HEK293T (cell line): ENCODE measurements at regions not wholly inside any gene's neighbourhood (a gene's known extent, or its start where the extent isn't known, plus 50 kb on each side); places are given as distances from the start of the nearest gene placed in this dataset.

Source experiments
- CTCF ChIA-PET: fragments of 350-600 bp; formaldehyde crosslinking; extraction: SDS; loops from one replicate; lab custom pipeline; 2021; ENCODE audit warnings: antibody characterized with exemption, inconsistent platforms; lab: Yijun Ruan, JAX
- POLR2A ChIA-PET: fragments of 350-600 bp; formaldehyde crosslinking; extraction: SDS; loops from one replicate; lab custom pipeline; 2020; ENCODE audit warnings: antibody characterized with exemption, inconsistent platforms; lab: Yijun Ruan, JAX
- DNase-seq: peaks from one replicate; pipeline ENCODE4 v3.0.0; 2012; ENCODE audit warnings: mixed read lengths; ENCODE audit errors: extremely low spot score
- ARNT ChIP-seq: fragments of 450-650 bp; IDR thresholded peaks from 2 replicates; pipeline ENCODE4 v1.6.1; 2017; ENCODE audit warnings: mild to moderate bottlenecking
- BHLHE40 ChIP-seq: fragments of 450-650 bp; IDR thresholded peaks from 2 replicates; pipeline ENCODE4 v1.6.1; 2016; ENCODE audit warnings: mild to moderate bottlenecking, moderate library complexity, borderline replicate concordance
- CTBP1 ChIP-seq: fragments of 450-650 bp; IDR thresholded peaks from 2 replicates; pipeline ENCODE4 v1.6.1; 2016; ENCODE audit warnings: borderline replicate concordance
- ELF4 ChIP-seq: fragments of 450-650 bp; IDR thresholded peaks from 2 replicates; pipeline ENCODE4 v1.6.1; 2017; ENCODE audit warnings: antibody characterized with exemption
- FOXA1 ChIP-seq: fragments of 450-650 bp; IDR thresholded peaks from 2 replicates; pipeline ENCODE4 v1.6.1; 2016; ENCODE audit warnings: mild to moderate bottlenecking
- FOXK2 ChIP-seq: fragments of 450-650 bp; IDR thresholded peaks from 2 replicates; pipeline ENCODE4 v1.6.1; 2016; ENCODE audit warnings: mild to moderate bottlenecking
- FOXM1 ChIP-seq: fragments of 450-650 bp; IDR thresholded peaks from 2 replicates; pipeline ENCODE4 v1.6.1; 2017; ENCODE audit warnings: mild to moderate bottlenecking, borderline replicate concordance
- HDGF ChIP-seq: fragments of 450-650 bp; IDR thresholded peaks from 2 replicates; pipeline ENCODE4 v1.6.1; 2017; ENCODE audit warnings: antibody characterized with exemption, borderline replicate concordance
- L3MBTL2 ChIP-seq: fragments of 450-650 bp; conservative IDR thresholded peaks from 2 replicates; pipeline ENCODE4 v1.6.1; 2016; ENCODE audit warnings: mild to moderate bottlenecking
- LEF1 ChIP-seq: fragments of 450-650 bp; IDR thresholded peaks from 2 replicates; pipeline ENCODE4 v1.6.1; 2017; ENCODE audit warnings: mild to moderate bottlenecking, borderline replicate concordance
- NFRKB ChIP-seq: fragments of 450-650 bp; IDR thresholded peaks from 2 replicates; pipeline ENCODE4 v1.6.1; 2016; ENCODE audit warnings: mild to moderate bottlenecking, moderate library complexity
- SP1 ChIP-seq: fragments of 450-650 bp; IDR thresholded peaks from 2 replicates; pipeline ENCODE4 v1.6.1; 2017
- SUZ12 ChIP-seq: fragments of 450-650 bp; IDR thresholded peaks from 2 replicates; pipeline ENCODE4 v1.6.1; 2016; ENCODE audit warnings: mild to moderate bottlenecking
- TARDBP ChIP-seq: fragments of 450-650 bp; IDR thresholded peaks from 2 replicates; pipeline ENCODE4 v1.6.1; 2016
- ZNF384 ChIP-seq: fragments of 450-650 bp; IDR thresholded peaks from 2 replicates; pipeline ENCODE4 v1.6.1; 2016
- TF ChIP-seq, protein P1 (sequence below): fragments of 450-650 bp; IDR thresholded peaks from 2 replicates; pipeline ENCODE4 v1.6.1; 2016

DNA sequence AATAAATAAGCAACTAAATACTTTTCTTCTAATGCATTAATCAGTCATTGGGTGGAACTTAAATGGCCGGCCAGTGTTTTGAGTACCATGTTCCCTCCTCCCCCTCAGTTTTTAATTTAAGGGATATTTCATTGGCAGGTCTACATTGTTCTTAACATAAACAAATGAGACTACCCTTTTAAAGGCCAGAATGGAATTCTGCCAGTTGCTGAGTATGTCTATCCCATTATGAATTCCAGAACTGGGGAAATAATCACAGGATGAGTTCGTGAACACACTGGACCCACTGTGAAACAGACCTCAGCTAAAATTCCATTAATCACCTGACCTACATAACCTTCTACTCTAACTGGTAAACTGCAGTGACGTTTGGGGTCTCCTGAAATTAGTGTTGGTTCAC lies 305.5 kb upstream of the PKN2 start:
- no peak for DNase-seq
- POLR2A ChIA-PET, result no interaction called here
- CTCF ChIA-PET, result no interaction called here
- TF ChIP-seq ARNT (no peak), FOXM1 (no peak), LEF1 (no peak), BHLHE40 (no peak), FOXK2 (no peak), ZNF384 (no peak)

DNA sequence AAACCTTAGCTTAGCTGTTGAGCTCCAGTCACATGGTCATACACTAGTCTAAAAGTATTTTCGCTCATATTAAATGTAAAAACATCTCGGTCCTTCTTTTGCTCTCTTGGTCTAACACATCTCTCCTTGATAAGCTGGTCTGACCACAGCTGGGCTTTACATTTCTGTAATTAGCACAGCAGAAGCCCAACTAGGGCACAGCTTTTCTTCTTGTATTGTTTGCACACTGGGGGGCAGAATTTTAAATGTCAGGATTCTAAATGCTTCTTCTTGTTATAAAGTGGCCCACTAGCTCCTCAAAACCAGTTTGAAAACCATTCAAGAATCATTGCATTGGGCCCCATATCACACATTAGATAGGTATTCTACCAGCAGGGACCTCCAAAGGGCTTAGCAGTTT lies 289.1 kb upstream of the PKN2 start:
- ChIA-PET CTCF (no interaction called here), POLR2A (no interaction called here)
- no peak for DNase-seq
- no peak for TF ChIP-seq BHLHE40
- TF ChIP-seq FOXA1, result no peak
- TF ChIP-seq ELF4, result no peak
- no peak for TF ChIP-seq SP1
- no peak for TF ChIP-seq NFRKB

DNA sequence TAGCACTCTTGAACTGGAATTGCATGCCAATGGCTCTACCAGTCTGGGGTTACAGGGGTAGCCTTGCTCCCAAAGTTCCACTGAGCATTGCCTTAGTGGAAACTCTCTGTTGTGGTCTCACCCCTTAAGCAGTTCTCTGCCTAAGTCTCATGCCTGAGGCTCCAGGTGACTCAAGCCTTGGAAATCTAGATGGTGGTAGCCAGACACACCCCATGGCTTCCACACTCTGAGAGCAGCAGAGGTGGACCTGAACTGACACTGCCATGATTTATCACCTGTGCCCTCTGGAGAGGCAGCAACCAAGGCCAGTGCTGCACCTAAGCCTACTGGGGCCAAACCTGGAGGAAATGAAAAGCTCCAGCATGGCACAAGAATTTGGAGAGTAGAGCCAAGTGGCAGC lies 285.7 kb upstream of the PKN2 start:
- CTCF ChIA-PET, result no interaction called here
- no peak for DNase-seq
- POLR2A ChIA-PET, result no interaction called here
- TF ChIP-seq FOXM1 (no peak), NFRKB (no peak), FOXA1 (no peak), FOXK2 (no peak), SUZ12 (no peak), ZNF384 (no peak)

DNA sequence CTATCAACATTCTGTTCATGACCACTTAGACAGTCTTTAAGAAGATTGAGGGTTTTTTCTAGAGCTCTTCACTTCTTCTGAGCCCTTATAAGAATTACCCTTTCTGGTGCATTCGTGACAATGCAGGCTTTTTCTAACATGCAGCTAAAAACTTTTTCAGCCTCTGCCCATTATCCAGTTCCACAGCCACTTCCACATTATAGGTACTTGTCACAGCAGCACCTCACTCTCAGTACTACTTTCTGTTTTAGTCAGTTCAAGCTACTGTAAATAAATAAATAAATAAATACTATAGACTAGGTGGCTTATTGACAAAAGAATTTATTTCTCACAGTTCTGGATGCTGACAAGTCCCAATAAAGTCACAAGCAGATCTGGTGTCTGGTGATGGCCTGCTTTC lies 284.4 kb upstream of the PKN2 start:
- no peak for DNase-seq
- ChIA-PET CTCF (no interaction called here), POLR2A (no interaction called here)
- no peak for TF ChIP-seq TARDBP

DNA sequence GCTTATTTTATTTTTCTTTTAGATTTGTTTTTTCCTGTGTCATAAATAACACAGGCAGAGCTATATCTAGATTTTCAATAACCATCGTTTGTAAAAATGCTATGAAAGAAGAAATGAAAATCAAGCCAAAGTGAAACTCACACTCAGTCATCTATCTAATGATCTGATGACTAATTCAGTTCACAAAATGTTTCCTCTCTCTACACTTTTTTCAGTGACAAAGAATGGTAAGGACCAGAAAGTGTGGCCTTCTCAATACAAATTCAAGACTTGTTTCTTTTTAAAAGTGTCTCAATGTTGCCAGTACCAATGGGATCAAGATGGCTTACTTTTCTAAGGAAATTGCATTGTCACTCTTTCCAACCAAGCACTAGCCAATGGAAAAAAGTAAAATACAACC lies 282.8 kb upstream of the PKN2 start:
- CTCF ChIA-PET, result interaction anchor here (0.5 kb wide), 1 partner anchor 133 kb away, joined by 4 read pairs; no protein-coding TSS in a partner anchor
- no peak for DNase-seq
- TF ChIP-seq LEF1 (no peak), SUZ12 (no peak), SP1 (no peak), FOXM1 (no peak), ELF4 (no peak), FOXA1 (no peak), NFRKB (no peak), TARDBP (no peak), ZNF384 (no peak), BHLHE40 (no peak), ARNT (no peak), CTBP1 (no peak), FOXK2 (no peak), L3MBTL2 (no peak), HDGF (no peak)
- TF ChIP-seq, protein P1, sequence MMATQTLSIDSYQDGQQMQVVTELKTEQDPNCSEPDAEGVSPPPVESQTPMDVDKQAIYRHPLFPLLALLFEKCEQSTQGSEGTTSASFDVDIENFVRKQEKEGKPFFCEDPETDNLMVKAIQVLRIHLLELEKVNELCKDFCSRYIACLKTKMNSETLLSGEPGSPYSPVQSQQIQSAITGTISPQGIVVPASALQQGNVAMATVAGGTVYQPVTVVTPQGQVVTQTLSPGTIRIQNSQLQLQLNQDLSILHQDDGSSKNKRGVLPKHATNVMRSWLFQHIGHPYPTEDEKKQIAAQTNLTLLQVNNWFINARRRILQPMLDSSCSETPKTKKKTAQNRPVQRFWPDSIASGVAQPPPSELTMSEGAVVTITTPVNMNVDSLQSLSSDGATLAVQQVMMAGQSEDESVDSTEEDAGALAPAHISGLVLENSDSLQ, result no peak

DNA sequence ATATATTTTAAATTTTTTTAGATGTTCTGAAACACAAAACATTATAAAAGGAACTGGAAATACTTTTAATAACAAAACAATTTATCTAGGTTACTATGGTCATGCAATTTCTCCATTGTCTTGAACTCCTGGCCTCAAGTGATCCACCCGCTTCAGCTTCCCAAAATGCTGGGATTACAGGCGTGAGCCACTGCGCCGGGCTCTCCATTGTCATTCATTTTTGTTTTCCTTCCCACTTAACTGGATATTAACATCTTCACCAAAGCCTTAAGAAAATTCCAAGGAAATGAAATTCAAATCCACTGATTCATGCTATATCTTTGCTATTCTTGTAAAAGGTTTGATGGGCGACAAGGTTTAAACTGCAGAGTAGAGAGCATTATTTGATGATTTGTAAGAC lies 279.5 kb upstream of the PKN2 start:
- no peak for DNase-seq
- no peak for TF ChIP-seq SUZ12
- TF ChIP-seq L3MBTL2, result no peak
- no peak for TF ChIP-seq ARNT
- no peak for TF ChIP-seq ZNF384
- no peak for TF ChIP-seq TARDBP
- no peak for TF ChIP-seq LEF1
- no peak for TF ChIP-seq ELF4
- no peak for TF ChIP-seq NFRKB
- no peak for TF ChIP-seq FOXK2
- no peak for TF ChIP-seq FOXM1
- ChIA-PET CTCF (no interaction called here), POLR2A (no interaction called here)

More for the DNA sequence above, 282.8 kb upstream of the PKN2 start:
- POLR2A ChIA-PET, result no interaction called here

DNA sequence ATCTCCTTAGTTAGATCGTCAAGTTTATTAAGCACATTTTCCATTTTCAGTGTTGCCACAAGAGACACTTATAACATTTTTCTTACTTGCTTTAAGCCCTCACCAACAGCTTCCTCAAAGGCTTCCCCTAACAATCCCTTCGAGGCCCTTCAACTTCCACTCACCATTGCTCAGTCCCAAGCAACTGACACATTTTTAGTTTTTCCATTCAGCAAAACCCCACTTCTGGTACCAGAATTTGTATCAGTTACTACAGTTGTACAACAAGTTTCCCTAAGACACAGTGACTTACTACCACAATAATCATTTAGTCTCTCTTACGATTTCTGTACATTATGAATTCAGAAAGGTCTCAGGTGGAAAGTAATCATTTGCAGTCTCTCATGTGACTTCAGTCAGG lies 276.8 kb upstream of the PKN2 start:
- TF ChIP-seq, protein P1, result no peak
- TF ChIP-seq CTBP1, result no peak
- TF ChIP-seq BHLHE40, result no peak
- TF ChIP-seq ELF4, result no peak
- TF ChIP-seq FOXK2, result no peak
- TF ChIP-seq ZNF384, result no peak
- TF ChIP-seq HDGF, result no peak
- CTCF ChIA-PET, result no interaction called here
- POLR2A ChIA-PET, result no interaction called here
- no peak for DNase-seq

DNA sequence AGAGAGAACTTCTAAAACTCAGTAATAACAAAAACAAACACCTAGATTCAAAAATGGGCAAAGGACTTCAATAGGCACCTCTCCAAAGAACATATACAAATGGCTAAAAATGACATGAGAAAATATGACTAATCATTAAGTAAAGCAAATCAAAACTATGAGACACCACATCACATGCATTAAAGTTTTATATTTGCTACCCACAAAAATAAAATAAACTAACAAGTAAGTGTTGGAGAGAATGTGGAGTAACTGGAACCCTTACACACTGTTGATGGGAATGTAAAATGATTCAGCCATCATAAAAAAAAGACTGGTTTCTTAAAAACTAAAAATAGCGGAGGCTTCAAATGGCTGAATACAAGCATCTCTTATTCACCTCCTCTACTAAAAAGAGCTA lies 262.1 kb upstream of the PKN2 start:
- CTCF ChIA-PET, result no interaction called here

More for the DNA sequence above, 262.1 kb upstream of the PKN2 start:
- no peak for DNase-seq
- TF ChIP-seq ELF4, result no peak
- TF ChIP-seq ZNF384, result no peak
- no peak for TF ChIP-seq L3MBTL2
- no peak for TF ChIP-seq FOXM1
- TF ChIP-seq FOXA1, result no peak
- TF ChIP-seq, protein P1, result no peak
- no peak for TF ChIP-seq CTBP1
- TF ChIP-seq TARDBP, result no peak
- TF ChIP-seq HDGF, result no peak
- no peak for TF ChIP-seq ARNT
- TF ChIP-seq BHLHE40, result no peak
- TF ChIP-seq LEF1, result no peak
- TF ChIP-seq SUZ12, result no peak
- TF ChIP-seq NFRKB, result no peak
- TF ChIP-seq SP1, result no peak
- TF ChIP-seq FOXK2, result no peak
- POLR2A ChIA-PET, result no interaction called here
